ENCODE measurements at regions not wholly inside any gene's neighbourhood (a gene's known extent, or its start where the extent isn't known, plus 50 kb on each side); places are given as distances from the start of the nearest gene placed in this dataset.

DNA sequence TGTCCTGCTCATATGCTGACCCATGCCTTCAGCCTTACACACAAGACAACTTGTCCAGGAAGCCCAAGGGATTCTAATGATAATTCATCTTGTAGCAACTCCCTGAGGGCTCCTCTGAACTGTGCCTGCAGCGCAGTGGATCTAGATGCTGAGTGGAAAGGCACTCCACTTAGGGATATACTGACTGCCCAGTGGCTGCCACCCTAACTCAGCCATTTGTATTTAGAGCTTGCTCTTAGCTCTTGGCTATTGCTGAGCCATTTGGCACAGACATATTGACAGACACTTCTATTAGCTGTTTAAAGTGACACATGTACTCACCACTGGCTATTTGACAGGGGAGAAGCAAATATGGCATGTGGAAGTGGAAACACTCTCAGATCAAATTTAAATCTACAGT, 278.3 kb upstream of the SGK1 start:
- Histone ChIP-seq H3K36me3 (no peaks in the 10 kb centered on the region), H3K4me3 (no peak overlapping the region), H3K9me3 (peaks cover 3 to 16% (median 12%) of the 10 kb centered on the region in 8 donors), H3K4me1 (no peaks in the 10 kb centered on the region), H3K27ac (no peak overlapping the region), H3K27me3 (replicated peaks in 1 of 7) (no peaks in the 10 kb centered on the region)
- intact Hi-C loops (cut with DNase I; ENCODE audit: low total_unique reads), result no loop called here
- 92 to 100% (median 96%) methylated on average over 1 of the region's 1 CpG for WGBS, 5 donors
- no peak for DNase-seq
- TF ChIP-seq, protein P1, sequence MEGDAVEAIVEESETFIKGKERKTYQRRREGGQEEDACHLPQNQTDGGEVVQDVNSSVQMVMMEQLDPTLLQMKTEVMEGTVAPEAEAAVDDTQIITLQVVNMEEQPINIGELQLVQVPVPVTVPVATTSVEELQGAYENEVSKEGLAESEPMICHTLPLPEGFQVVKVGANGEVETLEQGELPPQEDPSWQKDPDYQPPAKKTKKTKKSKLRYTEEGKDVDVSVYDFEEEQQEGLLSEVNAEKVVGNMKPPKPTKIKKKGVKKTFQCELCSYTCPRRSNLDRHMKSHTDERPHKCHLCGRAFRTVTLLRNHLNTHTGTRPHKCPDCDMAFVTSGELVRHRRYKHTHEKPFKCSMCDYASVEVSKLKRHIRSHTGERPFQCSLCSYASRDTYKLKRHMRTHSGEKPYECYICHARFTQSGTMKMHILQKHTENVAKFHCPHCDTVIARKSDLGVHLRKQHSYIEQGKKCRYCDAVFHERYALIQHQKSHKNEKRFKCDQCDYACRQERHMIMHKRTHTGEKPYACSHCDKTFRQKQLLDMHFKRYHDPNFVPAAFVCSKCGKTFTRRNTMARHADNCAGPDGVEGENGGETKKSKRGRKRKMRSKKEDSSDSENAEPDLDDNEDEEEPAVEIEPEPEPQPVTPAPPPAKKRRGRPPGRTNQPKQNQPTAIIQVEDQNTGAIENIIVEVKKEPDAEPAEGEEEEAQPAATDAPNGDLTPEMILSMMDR (IDR thresholded peaks at IDR 0.05 in 8 of 11, conservative IDR thresholded peaks at IDR 0.05 in 3 of 11), result no peak
- TF ChIP-seq POLR2A (IDR thresholded peaks at IDR 0.05), result no peak
- TF ChIP-seq POLR2AphosphoS5 (IDR thresholded peaks at IDR 0.05), result no peak

DNA sequence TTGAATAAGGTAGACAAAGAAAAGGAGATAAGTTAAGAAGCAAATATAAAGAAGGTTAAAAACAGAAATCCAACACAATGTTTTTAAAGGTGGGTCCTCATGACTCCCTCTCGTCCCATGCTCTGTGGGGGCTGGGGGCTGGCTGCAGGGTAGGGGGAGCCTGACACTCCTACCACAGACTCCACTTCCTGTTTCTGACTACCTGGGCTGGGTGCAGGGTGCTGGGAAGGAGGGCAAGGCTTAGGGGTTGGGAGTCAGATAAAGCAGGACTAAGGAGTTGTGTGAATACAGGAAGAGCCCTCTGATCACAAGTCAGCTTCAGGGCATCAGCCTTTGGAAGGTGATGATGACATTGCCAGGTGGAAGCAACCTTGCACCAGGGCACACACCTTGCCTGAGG, 277.0 kb upstream of the SGK1 start:
- Histone ChIP-seq H3K4me3 (no peak overlapping the region), H3K36me3 (no peaks in the 10 kb centered on the region), H3K4me1 (no peaks in the 10 kb centered on the region), H3K9me3 (peaks cover 0 to 3% (median 0%) of the 10 kb centered on the region in 8 donors), H3K27ac (no peak overlapping the region), H3K27me3 (replicated peaks in 1 of 7) (no peaks in the 10 kb centered on the region)
- no peak for TF ChIP-seq POLR2AphosphoS5 (IDR thresholded peaks at IDR 0.05)
- TF ChIP-seq, protein P1 (IDR thresholded peaks at IDR 0.05 in 8 of 11, conservative IDR thresholded peaks at IDR 0.05 in 3 of 11), result no peak
- no peak for TF ChIP-seq POLR2A (IDR thresholded peaks at IDR 0.05)
- no peak for DNase-seq
- 82 to 92% (median 91%) methylated on average over 1 of the region's 1 CpG for WGBS, 5 donors
- intact Hi-C loops (cut with DNase I; ENCODE audit: low total_unique reads), result no loop called here

DNA sequence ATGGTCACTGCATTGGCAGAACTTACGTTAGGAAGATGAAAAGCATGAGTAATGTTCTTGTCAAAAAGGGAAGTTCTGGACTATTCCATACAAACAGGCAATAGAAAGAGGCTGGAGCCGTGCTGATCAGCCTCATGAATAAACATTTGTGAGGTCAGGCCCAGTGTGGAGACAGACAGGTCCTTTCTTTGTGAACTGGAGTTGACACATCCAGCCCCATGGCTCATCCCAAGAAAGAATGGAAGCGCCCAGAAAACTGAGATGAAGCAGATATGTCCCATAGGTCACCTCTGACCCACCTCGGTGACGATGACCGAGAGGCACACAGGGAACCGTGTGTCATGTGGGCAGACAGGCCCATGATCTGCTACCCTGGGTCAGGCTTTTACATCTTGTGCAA, 276.0 kb upstream of the SGK1 start:
- Histone ChIP-seq H3K4me1 (no peaks in the 10 kb centered on the region), H3K27me3 (replicated peaks in 1 of 7) (no peaks in the 10 kb centered on the region), H3K4me3 (no peak overlapping the region), H3K36me3 (no peaks in the 10 kb centered on the region), H3K27ac (no peak overlapping the region), H3K9me3 (no peaks in the 10 kb centered on the region)
- WGBS, 5 donors, result 67 to 78% (median 71%) methylated on average over 7 of the region's 7 CpGs
- DNase-seq, result no peak
- TF ChIP-seq, protein P1 (IDR thresholded peaks at IDR 0.05 in 8 of 11, conservative IDR thresholded peaks at IDR 0.05 in 3 of 11), result no peak
- no peak for TF ChIP-seq POLR2A (IDR thresholded peaks at IDR 0.05)
- TF ChIP-seq POLR2AphosphoS5 (IDR thresholded peaks at IDR 0.05), result no peak
- intact Hi-C loops (cut with DNase I; ENCODE audit: low total_unique reads), result no loop called here

DNA sequence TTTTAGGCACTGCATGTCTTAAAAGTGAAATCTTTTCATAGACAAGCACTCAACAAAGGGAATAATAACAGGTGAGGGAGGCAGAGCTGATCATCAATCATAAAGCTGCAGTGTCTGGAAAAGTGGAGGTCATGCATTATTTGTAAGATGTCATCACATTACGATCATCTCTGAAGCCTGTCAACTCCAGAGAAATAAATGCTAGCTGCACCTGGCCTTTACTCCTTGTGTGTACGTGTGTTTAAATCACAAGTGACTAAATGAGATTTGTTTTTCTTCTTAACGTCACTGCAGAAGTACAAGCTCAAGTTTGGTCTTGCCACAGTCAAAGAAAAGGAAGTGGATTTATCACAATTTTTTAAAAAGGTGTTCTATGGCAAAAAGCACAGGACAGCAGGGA, 275.5 kb upstream of the SGK1 start:
- Histone ChIP-seq H3K9me3 (no peaks in the 10 kb centered on the region), H3K4me1 (no peaks in the 10 kb centered on the region), H3K27ac (no peak overlapping the region), H3K27me3 (replicated peaks in 1 of 7) (no peaks in the 10 kb centered on the region), H3K36me3 (no peaks in the 10 kb centered on the region), H3K4me3 (no peak overlapping the region)
- DNase-seq, result no peak
- 74 to 86% (median 76%) methylated on average over 3 of the region's 3 CpGs for WGBS, 5 donors
- TF ChIP-seq POLR2A (IDR thresholded peaks at IDR 0.05), result no peak
- TF ChIP-seq, protein P1 (IDR thresholded peaks at IDR 0.05 in 8 of 11, conservative IDR thresholded peaks at IDR 0.05 in 3 of 11), result no peak
- TF ChIP-seq POLR2AphosphoS5 (IDR thresholded peaks at IDR 0.05), result no peak
- intact Hi-C loops (cut with DNase I; ENCODE audit: low total_unique reads), result no loop called here

Data from spleen (tissue), 11 donors.